ENCODE measurements at regions not wholly inside any gene's neighbourhood (a gene's known extent, or its start where the extent isn't known, plus 50 kb on each side); places are given as distances from the start of the nearest gene placed in this dataset.

- ChIA-PET CTCF (no interaction called here), POLR2A (no interaction called here)
- no peak overlapping the region for H3K27ac ChIP-seq (ENCODE audit: low read depth, low read length)
- no peaks in the 10 kb centered on the region for H3K9me3 ChIP-seq (ENCODE audit: control insufficient read depth, insufficient read depth, low read length)
- H3K27me3 ChIP-seq (ENCODE audit: control insufficient read depth, insufficient read depth, low read length), result no peaks in the 10 kb centered on the region
- no peak overlapping the region for H3K4me3 ChIP-seq (ENCODE audit: low read depth, low read length)
- no peak for TF ChIP-seq CTCF (IDR thresholded peaks at IDR 0.05; ENCODE audit: low read depth, low read length)
- no peak for DNase-seq (ENCODE audit: low read depth, low spot score)
Measured at GRCh38 chr5:28917631-28918030, 1879.2 kb upstream of the CDH9 start.

- Histone ChIP-seq H3K4me3 (ENCODE audit: low read depth, low read length) (no peak overlapping the region), H3K27ac (ENCODE audit: low read depth, low read length) (no peak overlapping the region), H3K27me3 (ENCODE audit: control insufficient read depth, insufficient read depth, low read length) (no peaks in the 10 kb centered on the region), H3K9me3 (ENCODE audit: control insufficient read depth, insufficient read depth, low read length) (peaks cover 5% of the 10 kb centered on the region; the same call in 1 of the 2 replicates)
- no peak for DNase-seq (ENCODE audit: low read depth, low spot score)
- ChIA-PET POLR2A (no interaction called here), CTCF (no interaction called here)
- TF ChIP-seq CTCF (IDR thresholded peaks at IDR 0.05; ENCODE audit: low read depth, low read length), result no peak
Measured at GRCh38 chr5:28914297-28914696, 1875.9 kb upstream of the CDH9 start.

GRCh38 chr5:28903643-28904042, 1865.3 kb upstream of the CDH9 start:
- H3K27me3 ChIP-seq (ENCODE audit: control insufficient read depth, insufficient read depth, low read length), result no peaks in the 10 kb centered on the region
- H3K4me3 ChIP-seq (ENCODE audit: low read depth, low read length), result no peak overlapping the region
- ChIA-PET POLR2A (no interaction called here), CTCF (no interaction called here)
- H3K27ac ChIP-seq (ENCODE audit: low read depth, low read length), result no peak overlapping the region
- H3K9me3 ChIP-seq (ENCODE audit: control insufficient read depth, insufficient read depth, low read length), result peaks cover 4% of the 10 kb centered on the region
- TF ChIP-seq CTCF (IDR thresholded peaks at IDR 0.05; ENCODE audit: low read depth, low read length), result no peak
- no peak for DNase-seq (ENCODE audit: low read depth, low spot score)

- no peak for DNase-seq (ENCODE audit: low read depth, low spot score)
- peaks cover 3% of the 10 kb centered on the region; the same call in 1 of the 2 replicates for H3K9me3 ChIP-seq (ENCODE audit: control insufficient read depth, insufficient read depth, low read length)
- H3K4me3 ChIP-seq (ENCODE audit: low read depth, low read length), result no peak overlapping the region
- no peak for TF ChIP-seq CTCF (IDR thresholded peaks at IDR 0.05; ENCODE audit: low read depth, low read length)
- CTCF ChIA-PET, result no interaction called here
- H3K27ac ChIP-seq (ENCODE audit: low read depth, low read length), result no peak overlapping the region
- no peaks in the 10 kb centered on the region for H3K27me3 ChIP-seq (ENCODE audit: control insufficient read depth, insufficient read depth, low read length)
- POLR2A ChIA-PET, result no interaction called here
Measured at GRCh38 chr5:28896949-28897348, 1858.6 kb upstream of the CDH9 start.

- DNase-seq (ENCODE audit: low read depth, low spot score), result no peak
- no peak for TF ChIP-seq CTCF (IDR thresholded peaks at IDR 0.05; ENCODE audit: low read depth, low read length)
- ChIA-PET CTCF (no interaction called here), POLR2A (no interaction called here)
- H3K27me3 ChIP-seq (ENCODE audit: control insufficient read depth, insufficient read depth, low read length), result no peaks in the 10 kb centered on the region
- H3K27ac ChIP-seq (ENCODE audit: low read depth, low read length), result no peak overlapping the region
- peaks cover 17% of the 10 kb centered on the region for H3K9me3 ChIP-seq (ENCODE audit: control insufficient read depth, insufficient read depth, low read length)
- no peak overlapping the region for H3K4me3 ChIP-seq (ENCODE audit: low read depth, low read length)
Measured at GRCh38 chr5:28880936-28881335, 1842.5 kb upstream of the CDH9 start.
